GM21360 (cell line): ENCODE measurements at regions not wholly inside any gene's neighbourhood (a gene's known extent, or its start where the extent isn't known, plus 50 kb on each side); places are given as distances from the start of the nearest gene placed in this dataset.
"Not testable (repeated sequence)": the region's sequence is repeated elsewhere in the genome, so short reads cannot be mapped to it uniquely, and the experiment has no call there.

Experiments used
- ATAC-seq: cut with Tn5 transposase; IDR thresholded peaks from one replicate; pipeline ENCODE4 v1.9.1; 2021; ENCODE audit warnings: mild to moderate bottlenecking, moderate library complexity; ENCODE audit not compliant: unreplicated experiment

DNA sequence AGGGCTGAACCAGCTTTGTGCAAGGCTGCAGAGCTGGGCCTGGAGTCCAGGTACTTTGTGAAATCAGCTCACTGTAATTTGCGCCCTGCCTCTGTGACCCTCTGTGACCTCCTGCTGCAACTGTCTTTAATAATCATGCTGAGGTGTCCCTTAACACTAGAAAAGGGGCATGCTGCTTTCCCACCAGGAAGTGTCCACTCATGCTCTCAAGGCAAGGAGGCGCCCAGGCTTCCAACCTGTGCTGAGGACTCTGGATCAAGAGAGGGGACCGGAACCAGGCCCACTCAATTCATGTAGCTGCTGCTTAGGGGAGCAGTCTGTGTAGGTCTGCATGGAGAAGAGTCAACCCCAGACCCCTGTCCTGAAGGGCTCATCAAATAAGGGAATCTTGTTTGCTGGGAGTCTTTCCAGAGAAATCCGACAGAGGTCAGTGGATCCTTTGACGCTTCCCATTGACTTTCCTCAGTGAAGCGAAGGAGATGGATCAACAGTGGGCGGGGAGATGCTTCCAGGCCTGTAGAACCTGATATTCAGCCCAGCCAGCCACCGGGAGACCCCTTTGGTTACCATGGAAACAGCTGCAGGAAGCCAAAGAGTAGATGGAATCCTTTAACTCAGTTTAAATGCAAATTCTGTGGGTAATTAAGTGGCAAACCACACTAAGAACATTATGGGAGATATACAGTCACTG, 945.9 kb downstream of the GRID1 start:
- no peak for ATAC-seq

- no peak for ATAC-seq
Observed at GRCh38 chr10:85421421-85421820, 945.2 kb downstream of the GRID1 start.

- no peak for ATAC-seq
Observed at GRCh38 chr10:85429126-85429525, 937.5 kb downstream of the GRID1 start.

GRCh38 chr10:85430991-85431390, 935.6 kb downstream of the GRID1 start:
- ATAC-seq = no peak

DNA sequence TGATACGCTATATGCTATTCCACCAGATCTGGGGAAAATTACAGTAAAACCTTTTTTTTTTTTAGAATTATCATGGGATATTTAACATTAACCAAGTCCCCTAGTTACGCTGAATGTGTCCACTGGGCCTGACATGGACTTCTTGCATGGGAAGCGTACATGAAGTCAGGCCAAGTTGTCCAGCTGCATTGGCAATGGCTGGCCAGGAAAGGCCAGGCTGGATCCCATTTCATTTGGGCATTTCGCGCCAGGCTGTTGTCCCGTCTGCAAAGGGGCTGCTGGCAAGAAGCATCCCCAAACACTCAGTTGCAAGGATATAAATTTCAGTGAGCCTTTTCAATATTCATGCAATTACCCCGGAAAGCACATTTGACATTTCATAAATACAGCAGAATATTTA, 933.3 kb downstream of the GRID1 start:
- no peak for ATAC-seq

DNA sequence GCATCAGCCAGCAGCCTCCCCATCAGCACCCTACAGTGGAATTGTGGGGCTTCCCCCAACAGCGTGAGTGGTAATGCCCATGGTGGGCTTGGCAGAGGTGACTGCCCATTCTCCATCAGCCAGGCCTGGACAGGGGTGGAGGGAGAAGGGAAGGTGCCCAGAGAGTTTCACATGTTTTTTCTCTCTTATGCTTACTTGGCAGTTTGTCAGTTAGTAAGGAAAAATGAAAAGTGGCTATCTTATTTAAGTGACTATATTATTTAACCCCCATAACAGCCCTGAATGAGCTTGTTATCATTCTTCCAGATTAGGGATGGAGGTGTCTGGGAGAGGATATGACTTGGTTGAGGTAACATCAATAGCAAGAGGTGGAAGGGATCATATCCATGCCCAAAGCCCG, 921.7 kb downstream of the GRID1 start:
- ATAC-seq = no peak

GRCh38 chr10:85445702-85446101, 920.9 kb downstream of the GRID1 start:
- ATAC-seq = no peak

GRCh38 chr10:85446827-85447226, 919.8 kb downstream of the GRID1 start:
- ATAC-seq = no peak

DNA sequence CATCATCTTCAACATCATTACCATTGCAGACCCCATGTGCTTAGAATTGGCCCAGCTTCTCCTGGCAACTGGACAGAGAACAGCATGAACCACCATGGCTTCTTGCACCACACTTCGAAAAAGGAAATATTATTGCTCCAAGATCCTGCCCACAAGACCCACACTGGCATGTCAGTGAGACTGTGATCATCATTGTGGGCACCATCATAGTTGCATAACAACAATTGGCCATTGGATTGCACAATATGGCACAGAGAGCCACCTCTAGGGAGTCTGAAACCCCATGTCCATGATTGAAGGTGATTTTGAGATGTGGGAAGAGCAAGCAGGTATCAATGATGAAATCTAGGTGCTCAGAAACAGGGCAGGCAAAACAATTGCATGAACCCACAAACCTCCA, 918.9 kb downstream of the GRID1 start:
- no peak for ATAC-seq

DNA sequence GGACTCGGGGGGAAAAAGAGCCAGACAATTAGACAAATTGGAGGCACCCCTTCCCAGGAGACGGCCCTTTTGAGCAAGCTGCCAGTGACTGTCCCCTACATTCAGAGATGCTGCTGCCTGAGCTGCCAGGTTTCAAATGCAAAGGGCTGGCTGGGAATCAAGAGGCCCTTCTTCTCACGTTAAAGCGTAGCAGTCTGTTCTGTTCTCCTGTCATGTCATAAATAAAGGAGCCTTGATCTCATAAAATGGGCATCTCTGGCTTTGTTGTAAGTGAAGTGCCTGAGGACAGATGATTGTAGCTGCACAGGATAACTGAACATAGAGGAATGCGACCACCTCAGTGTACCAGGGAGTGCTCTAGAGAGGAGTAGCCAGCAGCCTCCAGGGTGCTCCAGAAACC, 917.9 kb downstream of the GRID1 start:
- no peak for ATAC-seq

- no peak for ATAC-seq
Observed at GRCh38 chr10:85454386-85454785, 912.2 kb downstream of the GRID1 start.

GRCh38 chr10:85457191-85457590, 909.4 kb downstream of the GRID1 start:
- no peak for ATAC-seq

DNA sequence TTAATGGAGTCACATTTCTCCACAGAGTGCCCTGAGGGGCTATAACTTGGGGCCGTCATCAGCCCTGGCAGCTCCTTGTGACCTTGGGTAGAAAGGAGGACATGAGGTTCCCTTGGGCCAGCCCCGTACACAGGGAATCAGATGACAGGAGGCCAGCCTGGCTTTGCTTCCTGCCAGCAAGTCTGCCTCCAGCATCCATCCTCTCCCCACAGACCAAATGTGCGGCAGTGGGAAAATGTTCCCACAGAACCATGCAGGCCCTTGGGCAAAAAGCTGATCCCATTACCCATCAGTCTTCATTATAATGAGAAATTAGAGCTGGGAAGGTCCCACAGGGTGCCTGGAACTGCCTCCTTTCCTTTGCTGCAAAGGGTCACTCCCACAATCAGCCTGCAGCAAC, 908.3 kb downstream of the GRID1 start:
- no peak for ATAC-seq

- no peak for ATAC-seq
Observed at GRCh38 chr10:85459906-85460305, 906.7 kb downstream of the GRID1 start.

DNA sequence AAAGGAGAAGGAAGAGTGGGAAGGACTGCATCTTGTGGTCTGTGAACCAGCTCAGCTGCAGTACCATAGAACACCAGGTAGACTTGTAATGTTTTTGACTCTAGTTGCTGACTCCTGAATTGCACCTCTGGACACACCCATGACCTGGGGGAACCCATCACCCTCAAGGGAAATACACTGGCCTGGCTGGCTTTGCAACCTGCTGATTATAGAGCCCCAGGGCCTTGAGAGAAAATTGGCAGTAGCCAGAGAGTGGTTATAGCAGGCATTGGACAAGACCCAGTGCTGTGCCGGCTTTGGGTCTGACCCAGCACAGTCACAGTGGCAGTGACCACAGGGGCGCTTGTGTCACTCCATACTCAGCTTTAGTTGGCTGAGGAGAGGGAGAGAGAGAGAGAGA, 902.3 kb downstream of the GRID1 start:
- no peak for ATAC-seq

GRCh38 chr10:85477979-85478378, 888.6 kb downstream of the GRID1 start:
- no peak for ATAC-seq

DNA sequence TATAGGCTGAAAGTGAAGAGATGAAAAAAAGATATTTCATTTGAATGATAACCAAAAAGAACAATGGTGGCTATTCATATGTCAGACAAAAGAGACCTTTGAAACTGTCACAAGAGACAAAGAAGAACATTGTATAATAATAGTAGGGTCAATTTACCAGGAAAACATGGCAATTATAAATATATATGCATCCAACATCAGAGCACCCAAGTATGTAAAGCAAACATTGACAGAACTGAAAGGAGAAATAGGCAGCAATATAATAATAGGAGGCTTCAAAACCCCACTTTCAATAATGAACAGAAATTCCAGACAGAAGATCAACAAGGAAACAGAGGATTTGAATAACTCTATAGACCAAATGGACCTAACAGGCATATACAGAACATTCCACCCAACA, 876.2 kb downstream of the GRID1 start:
- no peak for ATAC-seq

DNA sequence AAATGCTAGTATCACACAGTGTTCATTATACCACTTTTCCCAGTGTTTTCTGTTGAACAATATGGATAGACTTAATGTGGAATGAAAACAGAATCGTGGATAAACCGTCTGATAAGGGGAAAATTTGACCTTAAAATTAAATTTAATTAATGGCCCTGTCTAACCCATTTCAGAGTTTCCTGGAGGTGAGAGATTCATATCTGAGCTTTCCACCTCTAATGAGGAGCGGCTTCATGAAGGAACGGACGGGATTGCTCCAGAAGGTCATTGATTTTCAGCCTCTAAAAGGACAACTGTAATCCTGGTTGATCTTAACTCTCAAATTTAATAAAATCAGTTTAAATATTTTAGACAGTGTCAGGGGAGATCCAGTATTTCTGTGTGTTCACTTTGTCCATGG, 874.9 kb downstream of the GRID1 start:
- no peak for ATAC-seq

DNA sequence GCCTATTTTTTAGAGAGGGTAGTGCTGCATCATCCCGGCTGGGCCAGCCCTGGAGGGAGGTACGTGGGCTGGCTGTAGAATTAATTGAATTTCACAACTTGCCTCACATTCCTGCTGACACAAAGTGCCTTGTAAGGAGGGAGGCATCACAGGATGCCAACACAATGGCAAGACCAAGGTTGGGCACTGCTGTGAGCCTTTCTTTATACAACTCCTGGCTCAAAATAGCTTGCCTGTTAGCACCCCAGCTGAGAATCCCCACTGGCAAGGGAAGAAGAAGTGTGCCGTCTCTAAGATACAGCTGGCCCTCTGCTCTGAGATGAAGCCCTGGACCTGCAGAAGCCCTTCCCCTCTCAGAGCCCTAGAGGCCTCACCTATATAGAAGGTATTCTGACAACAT, 873.9 kb downstream of the GRID1 start:
- no peak for ATAC-seq

DNA sequence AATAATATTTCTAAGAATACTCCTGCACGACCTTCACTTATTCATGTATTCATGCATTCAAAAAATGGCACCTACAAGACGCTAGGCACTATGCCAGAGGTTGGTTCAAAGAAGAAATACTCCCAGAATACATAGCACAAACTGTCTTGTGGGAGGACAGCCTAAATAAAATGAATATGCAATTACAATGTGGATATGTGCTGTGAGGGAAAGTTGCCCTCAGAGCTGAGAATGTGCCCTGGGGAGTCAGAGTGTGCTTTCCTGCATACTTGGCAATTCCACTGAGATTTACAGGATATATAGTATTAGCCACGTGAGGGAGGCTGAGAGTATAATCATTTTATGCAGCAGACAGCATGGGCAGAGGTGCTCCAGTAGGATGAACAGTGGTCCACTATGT, 872.9 kb downstream of the GRID1 start:
- no peak for ATAC-seq

DNA sequence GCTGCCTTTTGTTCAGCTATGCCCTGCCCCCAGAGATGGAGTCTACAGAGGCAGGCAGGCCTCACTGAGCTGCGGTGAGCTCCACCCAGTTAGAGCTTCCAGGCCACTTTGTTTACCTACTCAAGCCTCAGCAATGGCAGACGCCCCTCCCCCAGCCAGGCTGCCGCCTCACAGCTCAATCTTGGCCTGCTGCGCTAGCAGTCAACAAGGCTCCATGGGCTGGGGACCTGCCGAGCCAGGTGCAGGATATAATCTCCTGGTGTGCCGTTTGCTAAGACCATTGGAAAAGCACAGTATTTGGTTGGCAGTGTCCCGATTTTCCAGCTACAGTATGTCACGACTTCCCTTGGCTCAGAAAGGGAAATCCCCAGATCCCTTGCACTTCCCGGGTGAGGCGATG, 862.0 kb downstream of the GRID1 start:
- not testable (repeated sequence) for ATAC-seq

DNA sequence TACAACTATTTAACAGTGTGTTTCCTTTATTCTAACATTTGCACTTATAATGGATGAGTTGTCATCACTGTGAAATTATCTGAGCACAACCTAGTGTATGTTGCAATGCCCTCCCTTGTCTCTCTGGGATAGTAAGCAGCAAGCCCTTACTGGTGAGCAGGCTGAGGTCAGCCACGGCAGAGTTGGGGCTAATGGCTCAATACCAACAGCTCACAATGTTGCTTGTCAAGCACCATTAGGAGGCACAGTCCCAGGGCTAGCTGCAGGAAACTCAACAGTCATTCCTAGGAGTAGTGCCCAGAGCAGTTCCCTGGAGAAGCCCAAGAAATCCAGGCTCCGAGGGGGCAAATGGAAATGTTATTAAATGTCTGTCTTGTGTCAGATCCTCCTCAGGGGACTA, 858.4 kb downstream of the GRID1 start:
- ATAC-seq = no peak

- ATAC-seq = no peak
Observed at GRCh38 chr10:85510682-85511081, 855.9 kb downstream of the GRID1 start.
